Large intestine (tissue), 3 donors: ENCODE measurements at regions not wholly inside any gene's neighbourhood (a gene's known extent, or its start where the extent isn't known, plus 50 kb on each side); places are given as distances from the start of the nearest gene placed in this dataset.

ENCODE experiments used
- DNase-seq, 2 donors: peaks; one replicate each; pipeline versions ENCODE4 v3.0.0 to v3.0.0-alpha.2; 2013
- H3K27ac ChIP-seq: one replicate; pipeline ENCODE4 v1.5.1; 2013; ENCODE audit warnings: low read length
- H3K27me3 ChIP-seq: 2 replicates; pipeline ENCODE4 v1.6.1; 2013; ENCODE audit warnings: low read length; ENCODE audit not compliant: control insufficient read depth, insufficient read depth
- H3K36me3 ChIP-seq: 2 replicates; pipeline ENCODE4 v1.6.1; 2013; ENCODE audit warnings: low read length; ENCODE audit not compliant: control insufficient read depth, insufficient read depth
- H3K4me1 ChIP-seq: one replicate; pipeline ENCODE4 v1.6.1; 2013; ENCODE audit warnings: low read length; ENCODE audit not compliant: control insufficient read depth, insufficient read depth
- H3K4me3 ChIP-seq: one replicate; pipeline ENCODE4 v1.5.1; 2013; ENCODE audit warnings: low read length
- H3K9me3 ChIP-seq: one replicate; pipeline ENCODE4 v1.6.1; 2013; ENCODE audit warnings: mild to moderate bottlenecking, low read depth, low read length, moderate library complexity; ENCODE audit not compliant: control insufficient read depth
- WGBS: methylation state at CpG from one replicate; pipeline ENCODE4 v1.1.5; 2013; ENCODE audit warnings: low lambda C conversion rate; ENCODE audit not compliant: insufficient coverage; 5-methylcytosine and 5-hydroxymethylcytosine counted together

GRCh38 chr4:18676526-18676915 lies 655.0 kb upstream of the LCORL start:
- Histone ChIP-seq H3K27me3 (no peaks in the 10 kb centered on the region), H3K9me3 (no peaks in the 10 kb centered on the region), H3K27ac (no peak overlapping the region), H3K4me3 (no peak overlapping the region), H3K4me1 (no peaks in the 10 kb centered on the region), H3K36me3 (no peaks in the 10 kb centered on the region)
- WGBS: no CpG with 5 or more reads among the region's 4 CpGs
- no peak for DNase-seq

GRCh38 chr4:18675586-18676525 lies 654.3 kb upstream of the LCORL start:
- WGBS: no CpG with 5 or more reads among the region's 4 CpGs
- Histone ChIP-seq H3K27me3 (no peaks in the 10 kb centered on the region), H3K9me3 (no peaks in the 10 kb centered on the region), H3K36me3 (no peaks in the 10 kb centered on the region), H3K27ac (no peak overlapping the region), H3K4me1 (no peaks in the 10 kb centered on the region), H3K4me3 (no peak overlapping the region)
- DNase-seq: no peak

- H3K4me1 ChIP-seq: no peaks in the 10 kb centered on the region
- no peak overlapping the region for H3K27ac ChIP-seq
- no peak overlapping the region for H3K4me3 ChIP-seq
- WGBS: no CpG with 5 or more reads among the region's 1 CpG
- DNase-seq: no peak
- H3K36me3 ChIP-seq: no peaks in the 10 kb centered on the region
- H3K9me3 ChIP-seq: no peaks in the 10 kb centered on the region
- H3K27me3 ChIP-seq: no peaks in the 10 kb centered on the region
Observed at GRCh38 chr4:18670034-18670433, 648.5 kb upstream of the LCORL start.

- no peak overlapping the region for H3K27ac ChIP-seq
- no peaks in the 10 kb centered on the region for H3K4me1 ChIP-seq
- no peaks in the 10 kb centered on the region for H3K36me3 ChIP-seq
- no peak for DNase-seq
- no peak overlapping the region for H3K4me3 ChIP-seq
- no peaks in the 10 kb centered on the region for H3K9me3 ChIP-seq
- H3K27me3 ChIP-seq: no peaks in the 10 kb centered on the region
- no CpG with 5 or more reads among the region's 1 CpG for WGBS
Observed at GRCh38 chr4:18669390-18669789, 647.8 kb upstream of the LCORL start.

GRCh38 chr4:18666322-18666721 lies 644.8 kb upstream of the LCORL start:
- H3K27ac ChIP-seq: no peak overlapping the region
- WGBS: 100% methylated on average over 2 of the region's 6 CpGs
- H3K4me3 ChIP-seq: no peak overlapping the region
- no peak for DNase-seq
- no peaks in the 10 kb centered on the region for H3K9me3 ChIP-seq
- no peaks in the 10 kb centered on the region for H3K4me1 ChIP-seq
- H3K36me3 ChIP-seq: no peaks in the 10 kb centered on the region
- no peaks in the 10 kb centered on the region for H3K27me3 ChIP-seq

GRCh38 chr4:18664171-18664570 lies 642.6 kb upstream of the LCORL start:
- Histone ChIP-seq H3K4me3 (no peak overlapping the region), H3K4me1 (no peaks in the 10 kb centered on the region), H3K9me3 (no peaks in the 10 kb centered on the region), H3K36me3 (no peaks in the 10 kb centered on the region), H3K27me3 (no peaks in the 10 kb centered on the region), H3K27ac (no peak overlapping the region)
- WGBS: no CpG with 5 or more reads among the region's 9 CpGs
- no peak for DNase-seq

GRCh38 chr4:18645351-18645750 lies 623.8 kb upstream of the LCORL start:
- Histone ChIP-seq H3K4me3 (no peak overlapping the region), H3K36me3 (no peaks in the 10 kb centered on the region), H3K27ac (no peak overlapping the region), H3K9me3 (peaks cover 9% of the 10 kb centered on the region), H3K27me3 (no peaks in the 10 kb centered on the region), H3K4me1 (no peaks in the 10 kb centered on the region)
- DNase-seq: no peak
- WGBS: no CpG with 5 or more reads among the region's 2 CpGs

- no peak for DNase-seq
Observed at GRCh38 chr4:18641334-18641733, 619.8 kb upstream of the LCORL start.

GRCh38 chr4:18638031-18638430 lies 616.5 kb upstream of the LCORL start:
- no peak for DNase-seq
- WGBS: 100% methylated on average over 1 of the region's 4 CpGs
- Histone ChIP-seq H3K36me3 (no peaks in the 10 kb centered on the region), H3K27ac (no peak overlapping the region), H3K9me3 (no peaks in the 10 kb centered on the region), H3K4me3 (no peak overlapping the region), H3K4me1 (no peaks in the 10 kb centered on the region), H3K27me3 (no peaks in the 10 kb centered on the region)

More at GRCh38 chr4:18641334-18641733, 619.8 kb upstream of the LCORL start:
- Histone ChIP-seq H3K9me3 (no peaks in the 10 kb centered on the region), H3K27me3 (no peaks in the 10 kb centered on the region), H3K4me1 (no peaks in the 10 kb centered on the region), H3K4me3 (no peak overlapping the region), H3K36me3 (no peaks in the 10 kb centered on the region), H3K27ac (no peak overlapping the region)

- H3K9me3 ChIP-seq: no peaks in the 10 kb centered on the region
- H3K4me1 ChIP-seq: no peaks in the 10 kb centered on the region
- no peak for DNase-seq
- no peaks in the 10 kb centered on the region for H3K27me3 ChIP-seq
- H3K36me3 ChIP-seq: no peaks in the 10 kb centered on the region
- WGBS: 48% methylated on average over 4 of the region's 10 CpGs
- H3K4me3 ChIP-seq: no peak overlapping the region
- H3K27ac ChIP-seq: no peak overlapping the region
Observed at GRCh38 chr4:18636001-18636585, 614.5 kb upstream of the LCORL start.

GRCh38 chr4:18635531-18635930 lies 614.0 kb upstream of the LCORL start:
- Histone ChIP-seq H3K27ac (no peak overlapping the region), H3K4me3 (no peak overlapping the region), H3K27me3 (no peaks in the 10 kb centered on the region), H3K9me3 (peaks cover 5% of the 10 kb centered on the region), H3K36me3 (no peaks in the 10 kb centered on the region), H3K4me1 (no peaks in the 10 kb centered on the region)
- DNase-seq: no peak
- WGBS: 43% methylated on average over 1 of the region's 3 CpGs
